Spleen (tissue), 11 donors: ENCODE measurements at regions not wholly inside any gene's neighbourhood (a gene's known extent, or its start where the extent isn't known, plus 50 kb on each side); places are given as distances from the start of the nearest gene placed in this dataset.

Experiments
- DNase-seq: peaks from one replicate; pipeline ENCODE4 v3.0.0-alpha.2; 2020
- H3K27ac ChIP-seq, 8 donors: fragments of 200-600 bp; sonication (generic) in 7 of 8; 1 replicate in 4 of 8; 2 replicates in 4 of 8; pipeline versions ENCODE4 v1.5.0 to v1.8.0; 2016 to 2021; ENCODE audit warnings: inconsistent platforms in 4 of 8, mild to moderate bottlenecking in 4 of 8, moderate library complexity in 1 of 8
- H3K27me3 ChIP-seq, 7 donors: fragments of 200-600 bp; sonication (generic) in 6 of 7; replicated peaks in 1 of 7; 1 replicate in 4 of 7; 2 replicates in 3 of 7; pipeline versions ENCODE4 v1.5.0 to v1.8.0; 2016 to 2021; ENCODE audit warnings: inconsistent platforms in 3 of 7, mild to moderate bottlenecking in 1 of 7
- H3K36me3 ChIP-seq, 6 donors: fragments of 200-600 bp; sonication (generic) in 5 of 6; 1 replicate in 4 of 6; 2 replicates in 2 of 6; pipeline versions ENCODE4 v1.5.0 to v1.8.0; 2016 to 2021; ENCODE audit warnings: inconsistent platforms in 2 of 6
- H3K4me1 ChIP-seq, 6 donors: fragments of 200-600 bp; sonication (generic) in 5 of 6; 1 replicate in 3 of 6; 2 replicates in 3 of 6; pipeline versions ENCODE4 v1.5.0 to v1.8.0; 2016 to 2021; ENCODE audit warnings: inconsistent platforms in 3 of 6
- H3K4me3 ChIP-seq, 8 donors: fragments of 200-600 bp; sonication (generic) in 7 of 8; 1 replicate in 4 of 8; 2 replicates in 4 of 8; pipeline versions ENCODE4 v1.5.0 to v1.8.0; 2016 to 2021; ENCODE audit warnings: inconsistent platforms in 4 of 8, mild to moderate bottlenecking in 4 of 8, moderate library complexity in 2 of 8
- H3K9me3 ChIP-seq, 8 donors: fragments of 200-600 bp; sonication (generic) in 7 of 8; 1 replicate in 4 of 8; 2 replicates in 4 of 8; pipeline versions ENCODE4 v1.5.0 to v1.8.0; 2016 to 2021; ENCODE audit warnings: inconsistent platforms in 4 of 8
- CTCF ChIP-seq, 11 experiments: fragments of 200-600 bp in 7 of 11; fragments of 450-650 bp in 4 of 11; sonication (generic) in 4 of 11; IDR thresholded peaks in 8 of 11; conservative IDR thresholded peaks in 3 of 11; 1 replicate in 7 of 11; 2 replicates in 4 of 11; pipeline versions ENCODE4 v1.4.0 to v1.8.0; 2016 to 2021; ENCODE audit warnings: antibody characterized with exemption in 11 of 11, inconsistent platforms in 4 of 11, mild to moderate bottlenecking in 1 of 11
- POLR2A ChIP-seq, 3 donors: fragments of 450-650 bp; IDR thresholded peaks; one replicate each; pipeline ENCODE4 v1.5.1; 2017; ENCODE audit warnings: antibody characterized with exemption in 3 of 3, mild to moderate bottlenecking in 1 of 3
- POLR2AphosphoS5 ChIP-seq, 3 donors: sonication (generic); formaldehyde crosslinking; IDR thresholded peaks; one replicate each; pipeline ENCODE4 v1.5.1; 2017; ENCODE audit warnings: antibody characterized with exemption in 3 of 3
- WGBS, 5 donors: extraction: QIAGEN DNeasy Blood & Tissue Kit in 3 of 5; methylation state at CpG; one replicate each; pipeline versions ENCODE4 v1.1.5 to v1.1.7; 2013 to 2018; 5-methylcytosine and 5-hydroxymethylcytosine counted together
- intact Hi-C: fragments of 100-400 bp; cut with DNase I; formaldehyde crosslinking; loops from one replicate; pipeline ENCODE4 v1.15.0; 2023; ENCODE audit warnings: low total_unique reads
- small RNA-seq, 4 donors: library from RNA; depleted of rRNA; stranded (forward); fragments of <200 nt; gene quantifications; one replicate each; pipeline ENCODE3, GENCODE V24; 2016
- donor health status: healthy with polysubstance abuse.
- donor health status: DM: no; HTN: no; CAD: no; lungs with moderate emphysema.
- donor health status: DM: no; HTN: no; CAD: no.
- donor health status: Bipolar disorder and iron deficiency.
- donor health status: healthy.
- donor health status: DM: no; HTN: no; CAD: no.
- donor health status: DM: yes; HTN: yes; CAD: no.

GRCh38 chr5:153432583-153432982 is 57.9 kb upstream of the GRIA1 start:
- no peak for DNase-seq
- no peak for TF ChIP-seq POLR2AphosphoS5 (IDR thresholded peaks at IDR 0.05)
- TF ChIP-seq POLR2A (IDR thresholded peaks at IDR 0.05): no peak
- TF ChIP-seq CTCF (IDR thresholded peaks at IDR 0.05 in 8 of 11, conservative IDR thresholded peaks at IDR 0.05 in 3 of 11): no peak
- no peaks in the 10 kb centered on the region for H3K9me3 ChIP-seq
- intact Hi-C loops: no loop called here
- H3K27me3 ChIP-seq: no peaks in the 10 kb centered on the region
- 45 to 61% (median 49%) methylated on average over 3 of the region's 3 CpGs for WGBS, 5 donors
- H3K27ac ChIP-seq: no peak overlapping the region
- no peaks in the 10 kb centered on the region for H3K36me3 ChIP-seq
- no peak overlapping the region for H3K4me3 ChIP-seq
- H3K4me1 ChIP-seq: no peaks in the 10 kb centered on the region

DNA sequence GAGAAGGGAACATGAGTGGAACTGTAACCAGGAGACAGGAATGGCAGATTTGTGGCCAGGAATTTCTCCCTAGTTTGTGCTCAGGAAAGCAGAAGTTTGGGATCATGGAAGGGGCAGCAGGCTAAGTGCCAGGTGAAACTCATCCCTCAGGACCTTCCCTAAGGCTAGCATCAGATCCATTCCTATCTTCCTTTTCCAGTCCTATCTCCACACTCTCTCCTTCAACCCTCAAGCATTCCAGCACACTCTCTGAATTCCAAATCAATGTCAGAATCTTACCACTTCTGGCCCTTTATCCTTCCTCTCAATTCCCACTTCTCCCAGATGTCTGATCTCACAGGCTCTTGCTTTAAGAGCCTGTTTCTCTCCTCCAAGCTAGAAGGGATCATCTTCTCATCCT is 53.2 kb upstream of the GRIA1 start:
- no peak for DNase-seq
- no peaks in the 10 kb centered on the region for H3K9me3 ChIP-seq
- intact Hi-C loops: no loop called here
- H3K4me3 ChIP-seq: no peak overlapping the region
- no peaks in the 10 kb centered on the region for H3K36me3 ChIP-seq
- no peaks in the 10 kb centered on the region for H3K4me1 ChIP-seq
- TF ChIP-seq CTCF (IDR thresholded peaks at IDR 0.05 in 8 of 11, conservative IDR thresholded peaks at IDR 0.05 in 3 of 11) (no peak), POLR2A (IDR thresholded peaks at IDR 0.05) (no peak), POLR2AphosphoS5 (IDR thresholded peaks at IDR 0.05) (no peak)
- H3K27ac ChIP-seq: no peak overlapping the region
- no peaks in the 10 kb centered on the region for H3K27me3 ChIP-seq

DNA sequence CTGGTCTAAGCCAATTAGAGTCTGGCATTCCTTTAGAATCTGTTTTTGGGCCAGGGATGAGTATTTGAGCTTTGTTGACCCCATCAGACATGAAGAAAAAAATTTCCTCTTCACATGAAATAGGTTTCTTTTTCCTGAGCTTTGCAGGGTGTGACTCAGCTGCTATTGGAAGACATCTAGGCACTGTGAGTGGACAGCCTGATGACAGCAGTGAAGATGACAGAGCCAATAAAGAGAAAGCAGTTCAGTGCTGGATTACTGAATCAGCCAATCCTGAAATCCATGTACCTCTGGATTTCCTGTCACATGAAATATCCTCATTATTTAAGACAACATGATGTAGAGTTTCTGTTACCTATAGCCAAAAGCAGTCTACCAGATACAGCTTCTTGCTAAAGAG is 51.3 kb upstream of the GRIA1 start:
- H3K27me3 ChIP-seq: no peaks in the 10 kb centered on the region
- H3K36me3 ChIP-seq: no peaks in the 10 kb centered on the region
- DNase-seq: no peak
- no peak overlapping the region for H3K27ac ChIP-seq
- H3K4me3 ChIP-seq: no peak overlapping the region
- no peaks in the 10 kb centered on the region for H3K9me3 ChIP-seq
- intact Hi-C loops: no loop called here
- TF ChIP-seq POLR2AphosphoS5 (IDR thresholded peaks at IDR 0.05) (no peak), POLR2A (IDR thresholded peaks at IDR 0.05) (no peak), CTCF (IDR thresholded peaks at IDR 0.05 in 8 of 11, conservative IDR thresholded peaks at IDR 0.05 in 3 of 11) (no peak)
- no peaks in the 10 kb centered on the region for H3K4me1 ChIP-seq

Small RNA genes lying in the stretch of these regions (small RNA-seq; reads per million reads assigned to genes)
- 0 reads per million in 4 donors for gene AC008571.1
